ENCODE measurements at regions not wholly inside any gene's neighbourhood (a gene's known extent, or its start where the extent isn't known, plus 50 kb on each side); places are given as distances from the start of the nearest gene placed in this dataset.
A peak's percentile ranks its signal among the peaks of the same experiment; 100 is the strongest.
"Not testable (repeated sequence)": the region's sequence is repeated elsewhere in the genome, so short reads cannot be mapped to it uniquely, and the experiment has no call there.

- DNase-seq (ENCODE audit: low read depth) = no peak
Observed at GRCh38 chr13:50485979-50486935, 357.2 kb downstream of the DLEU7 start.

GRCh38 chr13:50493683-50494082 lies 349.8 kb downstream of the DLEU7 start:
- no peak for DNase-seq (ENCODE audit: low read depth)

GRCh38 chr13:50494138-50494537 lies 349.4 kb downstream of the DLEU7 start:
- DNase-seq (ENCODE audit: low read depth) = no peak

DNA sequence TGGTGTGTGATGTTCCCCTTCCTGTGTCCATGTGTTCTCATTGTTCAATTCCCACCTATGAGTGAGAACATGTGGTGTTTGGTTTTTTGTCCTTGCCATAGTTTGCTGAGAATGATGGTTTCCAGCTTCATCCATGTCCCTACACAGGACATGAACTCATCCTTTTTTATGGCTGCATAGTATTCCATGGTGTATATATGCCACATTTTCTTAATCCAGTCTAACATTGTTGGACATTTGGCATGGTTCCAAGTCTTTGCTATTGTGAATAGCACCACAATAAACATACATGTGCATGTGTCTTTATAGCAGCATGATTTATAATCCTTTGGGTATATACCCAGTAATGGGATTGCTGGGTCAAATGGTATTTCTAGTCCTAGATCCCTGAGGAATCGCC lies 340.3 kb downstream of the DLEU7 start:
- DNase-seq (ENCODE audit: low read depth) = not testable (repeated sequence)

DNA sequence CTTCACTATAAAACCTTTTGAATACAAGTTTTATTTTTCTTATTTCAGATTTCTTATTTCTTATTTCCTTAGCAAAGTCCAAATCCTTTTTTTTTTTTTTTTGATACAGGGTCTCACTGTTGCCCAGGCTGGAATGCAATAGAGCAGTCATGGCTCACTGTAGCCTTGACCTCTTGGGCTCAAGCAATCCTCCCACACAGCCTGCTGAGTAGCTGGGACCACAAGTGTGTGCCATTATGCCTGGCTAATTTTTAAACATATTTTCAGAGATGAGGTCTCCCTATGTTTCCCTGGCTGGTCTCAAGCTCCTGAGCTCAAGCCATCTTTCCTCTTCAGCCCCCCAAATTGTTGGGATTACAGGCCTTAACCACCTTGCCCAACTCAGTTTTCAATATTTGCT lies 334.3 kb downstream of the DLEU7 start:
- no peak for DNase-seq (ENCODE audit: low read depth)

DNA sequence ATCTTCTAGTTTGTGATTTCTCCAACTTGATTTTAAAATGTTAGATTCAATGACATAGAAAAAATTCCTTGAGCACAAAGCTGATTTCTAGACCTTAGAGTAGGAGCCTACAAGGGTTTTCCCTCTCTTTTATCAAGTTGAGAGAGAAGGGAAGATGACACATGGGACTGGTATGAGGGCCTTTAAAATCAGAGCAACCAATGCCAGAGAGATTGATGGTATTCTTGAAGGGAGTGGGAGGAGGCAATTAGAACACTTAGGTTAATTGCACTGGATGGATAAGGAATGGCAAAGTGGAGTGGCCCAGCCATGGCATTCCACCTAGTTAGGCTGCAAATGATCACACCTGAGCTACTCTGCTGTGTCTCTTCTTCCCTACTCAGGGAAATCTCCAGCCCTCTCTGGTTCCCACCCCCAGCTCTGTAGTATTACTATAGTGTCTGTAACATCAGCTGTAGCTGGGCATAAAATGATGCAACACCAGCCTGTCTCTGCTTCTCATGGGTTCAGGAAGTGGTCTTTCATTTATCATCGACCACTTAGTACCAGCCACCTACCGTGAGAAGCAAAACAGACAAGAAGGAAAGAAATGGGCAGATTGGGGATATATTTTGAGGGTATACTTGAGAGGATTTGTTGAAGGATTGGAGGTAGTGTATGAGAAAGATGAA lies 333.6 kb downstream of the DLEU7 start:
- peak; percentile 21 for DNase-seq (ENCODE audit: low read depth)

DNA sequence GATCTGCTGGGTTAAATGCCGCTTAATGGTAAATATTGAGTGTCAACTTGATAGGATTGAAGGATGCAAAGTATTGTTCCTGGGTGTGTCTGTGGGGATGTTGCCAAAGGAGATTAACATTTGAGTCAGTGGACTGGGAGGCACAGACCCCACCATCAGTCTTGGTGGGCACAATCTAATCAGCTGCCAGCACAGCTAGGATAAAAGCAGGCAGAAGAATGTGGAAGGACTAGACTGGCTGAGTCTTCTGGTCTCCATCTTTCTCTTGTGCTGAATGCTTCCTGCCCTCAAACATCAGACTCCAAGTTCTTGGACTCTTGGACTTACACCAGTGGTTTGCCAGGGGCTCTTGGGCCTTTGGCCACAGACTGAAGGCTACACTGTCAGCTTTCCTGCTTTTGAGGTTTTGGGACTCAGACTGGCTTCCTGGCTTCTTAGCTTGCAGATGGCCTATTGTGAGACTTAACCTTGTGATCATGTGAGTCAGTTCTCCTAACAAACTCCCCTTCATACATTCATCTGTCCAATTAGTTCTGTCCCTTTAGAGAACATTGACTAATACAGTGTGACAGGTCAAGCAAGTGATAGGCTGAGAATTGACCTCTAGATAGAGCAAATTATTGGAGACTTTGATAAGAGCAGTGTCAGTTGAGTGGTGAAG lies 332.5 kb downstream of the DLEU7 start:
- DNase-seq (ENCODE audit: low read depth) = not testable (repeated sequence)

- DNase-seq (ENCODE audit: low read depth) = no peak
Observed at GRCh38 chr13:50511877-50512341, 331.6 kb downstream of the DLEU7 start.

GRCh38 chr13:50512474-50513299 lies 330.8 kb downstream of the DLEU7 start:
- peak; percentile 42 for DNase-seq (ENCODE audit: low read depth)

DNA sequence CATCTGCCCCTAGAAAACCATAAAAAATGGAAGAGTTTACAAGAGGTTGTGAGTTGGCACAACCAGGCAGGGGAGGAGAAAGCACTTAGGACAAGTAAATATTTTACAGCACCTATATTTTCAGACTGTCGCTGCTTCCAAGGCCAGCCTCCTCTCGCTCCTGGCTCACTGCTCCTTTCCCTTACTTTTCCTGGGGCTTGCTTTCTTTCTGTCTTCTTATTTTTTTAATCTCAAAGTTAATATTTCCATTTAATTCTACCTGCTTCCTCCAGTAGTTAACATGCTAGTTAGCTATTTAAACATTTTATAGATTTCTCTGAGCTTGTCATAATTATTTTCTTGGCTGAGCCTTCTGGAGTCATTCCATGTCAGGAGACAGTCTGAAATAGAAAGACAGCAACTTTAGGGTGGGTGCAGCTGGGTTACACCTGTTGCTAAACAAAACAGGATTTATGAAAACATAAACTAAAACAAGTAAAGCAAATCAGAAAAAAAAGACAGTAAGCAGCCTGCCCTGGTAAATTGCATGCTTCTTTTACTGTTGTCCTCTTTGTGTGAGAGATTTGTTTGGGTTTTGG lies 330.1 kb downstream of the DLEU7 start:
- DNase-seq (ENCODE audit: low read depth) = no peak

- no peak for DNase-seq (ENCODE audit: low read depth)
Observed at GRCh38 chr13:50514249-50514648, 329.2 kb downstream of the DLEU7 start.

GRCh38 chr13:50518131-50518530 lies 325.4 kb downstream of the DLEU7 start:
- no peak for DNase-seq (ENCODE audit: low read depth)

DNA sequence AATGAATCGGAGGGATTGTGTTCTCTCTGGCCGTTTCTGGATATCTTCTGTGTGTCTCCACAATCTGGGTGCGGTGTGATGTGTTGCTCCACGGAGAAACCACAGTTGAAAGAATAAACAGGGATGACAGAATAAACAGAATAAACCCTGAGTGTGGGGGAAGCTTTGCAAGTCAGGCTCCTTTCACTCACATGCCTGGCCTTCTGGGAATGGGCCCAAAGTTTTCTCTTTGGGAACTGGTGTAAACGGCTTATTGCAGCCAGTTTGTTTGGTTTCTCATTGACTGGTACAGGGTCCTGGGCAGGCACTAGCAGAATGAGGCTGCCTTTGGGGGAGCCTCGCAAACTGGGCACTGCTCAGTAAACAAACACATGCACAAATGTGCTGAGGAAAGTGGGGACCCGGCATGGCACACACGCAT lies 324.7 kb downstream of the DLEU7 start:
- DNase-seq (ENCODE audit: low read depth) = no peak

DNA sequence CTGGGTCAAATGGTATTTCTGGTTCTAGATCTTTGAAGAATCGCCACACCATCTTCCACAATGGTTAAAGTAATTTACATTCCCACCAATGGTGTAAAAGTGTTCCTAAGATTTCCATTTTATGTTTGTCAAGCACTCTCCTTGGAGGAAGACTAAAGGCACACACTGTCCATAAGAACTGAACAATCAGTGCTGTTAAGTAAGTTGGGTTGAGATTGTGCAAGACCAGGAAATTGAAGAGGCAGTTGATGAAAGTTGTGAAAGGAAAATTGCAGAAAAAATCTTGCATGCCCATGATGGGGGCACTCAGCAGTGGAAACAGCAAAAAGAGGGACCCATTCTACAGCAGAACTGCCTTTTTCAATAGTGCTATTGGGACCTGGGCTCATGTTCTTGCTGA lies 323.6 kb downstream of the DLEU7 start:
- no peak for DNase-seq (ENCODE audit: low read depth)

- DNase-seq (ENCODE audit: low read depth) = no peak
Observed at GRCh38 chr13:50521006-50521830, 322.3 kb downstream of the DLEU7 start.

- no peak for DNase-seq (ENCODE audit: low read depth)
Observed at GRCh38 chr13:50521831-50522149, 321.7 kb downstream of the DLEU7 start.

DNA sequence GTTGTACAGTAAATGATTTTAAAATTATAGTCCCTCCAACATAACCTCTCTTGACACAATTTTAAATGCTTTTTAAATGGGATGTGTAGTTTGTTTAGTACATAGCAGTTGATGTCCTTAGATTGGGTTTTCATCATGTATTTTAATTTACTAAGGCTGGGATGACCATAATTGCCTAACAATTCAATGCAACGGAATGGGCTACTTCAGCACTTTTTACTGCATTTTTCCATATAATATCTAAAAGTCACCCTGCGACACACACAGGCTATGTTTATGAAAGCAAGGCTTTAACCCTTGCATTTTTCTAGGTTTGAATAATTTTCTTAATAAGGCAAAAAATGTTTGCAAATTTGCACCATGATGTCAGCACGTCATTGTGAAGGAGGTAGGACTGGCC lies 321.0 kb downstream of the DLEU7 start:
- DNase-seq (ENCODE audit: low read depth) = no peak

- no peak for DNase-seq (ENCODE audit: low read depth)
Observed at GRCh38 chr13:50523307-50523706, 320.2 kb downstream of the DLEU7 start.

DNA sequence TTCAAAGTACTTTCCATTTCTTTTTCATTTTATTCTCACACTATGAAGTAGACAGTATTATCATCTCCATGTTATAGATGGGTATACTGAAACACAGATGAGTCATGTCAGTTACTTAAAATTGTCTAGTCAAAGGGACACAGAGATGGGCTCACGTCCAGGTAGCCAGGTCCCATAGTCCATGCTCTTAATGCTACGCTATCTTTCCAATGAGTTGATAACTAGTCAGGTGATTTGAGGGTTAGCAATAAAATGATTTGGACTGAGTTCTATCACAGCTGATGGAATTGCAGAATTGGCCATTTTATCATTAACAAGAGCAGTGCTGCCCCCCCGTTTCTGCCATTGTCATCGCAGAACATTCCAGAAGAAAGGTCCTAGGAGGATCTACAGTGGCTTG lies 318.9 kb downstream of the DLEU7 start:
- no peak for DNase-seq (ENCODE audit: low read depth)

GRCh38 chr13:50526661-50527071 lies 316.8 kb downstream of the DLEU7 start:
- DNase-seq (ENCODE audit: low read depth) = no peak

- no peak for DNase-seq (ENCODE audit: low read depth)
Observed at GRCh38 chr13:50527188-50527587, 316.3 kb downstream of the DLEU7 start.

Data from ELR (cell line).